Parathyroid adenoma (tissue), 2 donors: ENCODE measurements at regions not wholly inside any gene's neighbourhood (a gene's known extent, or its start where the extent isn't known, plus 50 kb on each side); places are given as distances from the start of the nearest gene placed in this dataset.

Source experiments
- H2AFZ ChIP-seq: fragments of 300-600 bp; sonication (generic); one replicate; pipeline ENCODE4 v1.7.0; 2017; ENCODE audit warnings: antibody characterized with exemption, mild to moderate bottlenecking
- H3K27ac ChIP-seq: fragments of 300-600 bp; sonication (generic); one replicate; pipeline ENCODE4 v1.7.0; 2017
- H3K27me3 ChIP-seq: fragments of 300-600 bp; sonication (generic); one replicate; pipeline ENCODE4 v1.7.0; 2017; ENCODE audit warnings: low read length; ENCODE audit not compliant: control insufficient read depth, insufficient read depth
- H3K36me3 ChIP-seq: fragments of 300-600 bp; sonication (generic); one replicate; pipeline ENCODE4 v1.7.0; 2017; ENCODE audit warnings: low read length; ENCODE audit not compliant: control insufficient read depth, insufficient read depth
- H3K4me1 ChIP-seq: fragments of 300-600 bp; sonication (generic); one replicate; pipeline ENCODE4 v1.7.0; 2017; ENCODE audit warnings: control low read depth
- H3K4me2 ChIP-seq: fragments of 300-600 bp; sonication (generic); one replicate; pipeline ENCODE4 v1.7.0; 2017; ENCODE audit warnings: low read length
- H3K4me3 ChIP-seq: fragments of 300-600 bp; sonication (generic); one replicate; pipeline ENCODE4 v1.7.0; 2017; ENCODE audit warnings: low read depth, low read length
- H3K79me2 ChIP-seq: fragments of 300-600 bp; sonication (generic); one replicate; pipeline ENCODE4 v1.7.0; 2017; ENCODE audit warnings: control low read depth
- H3K9ac ChIP-seq: fragments of 300-600 bp; sonication (generic); one replicate; pipeline ENCODE4 v1.7.0; 2017; ENCODE audit warnings: mild to moderate bottlenecking
- H3K9me3 ChIP-seq: fragments of 300-600 bp; sonication (generic); one replicate; pipeline ENCODE4 v1.7.0; 2017; ENCODE audit warnings: low read length; ENCODE audit not compliant: control insufficient read depth
- CTCF ChIP-seq: fragments of 300-600 bp; sonication (generic); IDR thresholded peaks from one replicate; pipeline ENCODE4 v1.7.0; 2017; ENCODE audit warnings: antibody characterized with exemption, mild to moderate bottlenecking
- donor health status: primary hyperparathyroidism.

- H3K4me1 ChIP-seq, result no peaks in the 10 kb centered on the region
- no peaks in the 10 kb centered on the region for H3K79me2 ChIP-seq
- H3K27ac ChIP-seq, result no peak overlapping the region
- H3K9me3 ChIP-seq, result no peaks in the 10 kb centered on the region
- no peaks in the 10 kb centered on the region for H3K36me3 ChIP-seq
- no peak overlapping the region for H3K4me2 ChIP-seq
- no peak overlapping the region for H3K9ac ChIP-seq
- H3K4me3 ChIP-seq, result no peak overlapping the region
- H3K27me3 ChIP-seq, result no peaks in the 10 kb centered on the region
- TF ChIP-seq CTCF, result no peak
- H2AFZ ChIP-seq, result no peak overlapping the region
Measured at GRCh38 chr3:66598168-66598567, 97.3 kb upstream of the LRIG1 start.

- Histone ChIP-seq H2AFZ (no peak overlapping the region), H3K9me3 (no peaks in the 10 kb centered on the region), H3K79me2 (no peaks in the 10 kb centered on the region), H3K27ac (no peak overlapping the region), H3K27me3 (no peaks in the 10 kb centered on the region), H3K9ac (no peak overlapping the region), H3K4me3 (no peak overlapping the region), H3K36me3 (no peaks in the 10 kb centered on the region), H3K4me1 (no peaks in the 10 kb centered on the region), H3K4me2 (no peak overlapping the region)
- no peak for TF ChIP-seq CTCF
Measured at GRCh38 chr3:66602237-66602636, 101.4 kb upstream of the LRIG1 start.

- no peak overlapping the region for H3K4me3 ChIP-seq
- H3K9ac ChIP-seq, result no peak overlapping the region
- no peaks in the 10 kb centered on the region for H3K27me3 ChIP-seq
- TF ChIP-seq CTCF, result no peak
- H3K36me3 ChIP-seq, result no peaks in the 10 kb centered on the region
- no peak overlapping the region for H3K4me2 ChIP-seq
- H3K79me2 ChIP-seq, result no peaks in the 10 kb centered on the region
- H2AFZ ChIP-seq, result no peak overlapping the region
- H3K4me1 ChIP-seq, result no peaks in the 10 kb centered on the region
- no peak overlapping the region for H3K27ac ChIP-seq
- H3K9me3 ChIP-seq, result no peaks in the 10 kb centered on the region
Measured at GRCh38 chr3:66602691-66603090, 101.9 kb upstream of the LRIG1 start.

- H3K4me2 ChIP-seq, result no peak overlapping the region
- H2AFZ ChIP-seq, result no peak overlapping the region
- no peaks in the 10 kb centered on the region for H3K79me2 ChIP-seq
- no peak overlapping the region for H3K4me3 ChIP-seq
- H3K9ac ChIP-seq, result no peak overlapping the region
- no peaks in the 10 kb centered on the region for H3K27me3 ChIP-seq
- H3K4me1 ChIP-seq, result no peaks in the 10 kb centered on the region
- no peak for TF ChIP-seq CTCF
- H3K36me3 ChIP-seq, result no peaks in the 10 kb centered on the region
- no peaks in the 10 kb centered on the region for H3K9me3 ChIP-seq
- no peak overlapping the region for H3K27ac ChIP-seq
Measured at GRCh38 chr3:66603151-66603611, 102.4 kb upstream of the LRIG1 start.

GRCh38 chr3:66604481-66604880 is 103.7 kb upstream of the LRIG1 start:
- H3K27me3 ChIP-seq, result no peaks in the 10 kb centered on the region
- H3K4me2 ChIP-seq, result no peak overlapping the region
- no peaks in the 10 kb centered on the region for H3K36me3 ChIP-seq
- no peaks in the 10 kb centered on the region for H3K4me1 ChIP-seq
- H2AFZ ChIP-seq, result no peak overlapping the region
- no peak overlapping the region for H3K4me3 ChIP-seq
- H3K79me2 ChIP-seq, result no peaks in the 10 kb centered on the region
- H3K27ac ChIP-seq, result no peak overlapping the region
- H3K9ac ChIP-seq, result no peak overlapping the region
- no peaks in the 10 kb centered on the region for H3K9me3 ChIP-seq
- no peak for TF ChIP-seq CTCF
